GM12878 (cell line): ENCODE measurements at regions not wholly inside any gene's neighbourhood (a gene's known extent, or its start where the extent isn't known, plus 50 kb on each side); places are given as distances from the start of the nearest gene placed in this dataset.

Source experiments
- ATAC-seq: fragments of 200-7000 bp; cut with Tn5 transposase; 3 replicates; pipeline ENCODE4 v1.9.1; 2020; ENCODE audit warnings: mild to moderate bottlenecking, moderate library complexity
- BruUV-seq: library from RNA; stranded (reverse); fragments of 400-500 nt; replicated peaks from 2 replicates; lab custom pipeline; 2021; lab: Mats Ljungman, UMichigan
- CTCF ChIA-PET: fragments of 300-600 bp; sonication (Branson Sonifier 250); formaldehyde crosslinking; extraction: SDS; loops from one replicate; lab custom pipeline; 2021; ENCODE audit warnings: inconsistent platforms; lab: Yijun Ruan, JAX
- POLR2A ChIA-PET: fragments of 350-600 bp; formaldehyde crosslinking; extraction: SDS; loops from one replicate; lab custom pipeline; 2021; ENCODE audit warnings: inconsistent platforms; lab: Charles Lee
- RAD21 ChIA-PET: fragments of 300-600 bp; sonication (Branson Sonifier 250); formaldehyde crosslinking; loops from one replicate; lab custom pipeline; 2023; ENCODE audit warnings: antibody characterized with exemption; ENCODE audit not compliant: unreplicated experiment; lab: Charles Lee
- SMC1A ChIA-PET: fragments of 300-600 bp; sonication (Branson Sonifier 250); formaldehyde crosslinking; loops from one replicate; lab custom pipeline; 2023; ENCODE audit not compliant: unreplicated experiment, uncharacterized antibody; lab: Charles Lee
- DNase-seq: peaks from one replicate; pipeline ENCODE4 v3.0.0-alpha.2; 2011; ENCODE audit warnings: low read depth, low spot score
- FAIRE-seq: peaks from 3 replicates; lab custom pipeline; 2011; peaks lifted over from hg19 to GRCh38; lab: Jason Lieb, UNC
- H2AFZ ChIP-seq: 2 replicates; pipeline ENCODE4 v1.6.0; 2011; ENCODE audit warnings: low read depth, low read length, control low read depth; ENCODE audit not compliant: control insufficient read depth
- H3K27ac ChIP-seq: 2 replicates; pipeline ENCODE4 v1.5.1; 2011; ENCODE audit warnings: control low read depth; ENCODE audit not compliant: control insufficient read depth, insufficient read depth
- H3K27me3 ChIP-seq, 2 experiments: replicated peaks in 1 of 2; 2 replicates each; pipeline versions ENCODE4 v1.6.0 to v1.6.1; 2011; ENCODE audit warnings: low read length in 1 of 2; ENCODE audit not compliant: control insufficient read depth in 2 of 2, insufficient read depth in 2 of 2
- H3K36me3 ChIP-seq, 2 experiments: 2 replicates each; pipeline ENCODE4 v1.5.1; 2011; ENCODE audit warnings: low read length in 1 of 2; ENCODE audit not compliant: control insufficient read depth in 2 of 2, insufficient read depth in 2 of 2
- H3K4me1 ChIP-seq: 2 replicates; pipeline ENCODE4 v1.6.1; 2011; ENCODE audit warnings: mild to moderate bottlenecking, low read length, moderate library complexity, mixed read lengths; ENCODE audit not compliant: control insufficient read depth, insufficient read depth
- H3K4me2 ChIP-seq: 2 replicates; pipeline ENCODE4 v1.6.0; 2011; ENCODE audit warnings: control low read depth; ENCODE audit not compliant: control insufficient read depth, insufficient read depth
- H3K4me3 ChIP-seq: fragments of 200-600 bp; sonication (generic); 2 replicates; pipeline ENCODE4 v1.5.1; 2016
- H3K79me2 ChIP-seq: 2 replicates; pipeline ENCODE4 v1.6.0; 2011; ENCODE audit warnings: low read length; ENCODE audit not compliant: control insufficient read depth, insufficient read depth
- H3K9ac ChIP-seq: 2 replicates; pipeline ENCODE4 v1.8.0; 2011; ENCODE audit warnings: low read length, control low read depth, mixed read lengths; ENCODE audit not compliant: control insufficient read depth, insufficient read depth
- H3K9me3 ChIP-seq: replicated peaks from 3 replicates; pipeline ENCODE4 v1.5.1; 2011; ENCODE audit warnings: mild to moderate bottlenecking, low read length; ENCODE audit not compliant: control insufficient read depth, insufficient read depth
- H4K20me1 ChIP-seq: 2 replicates; pipeline ENCODE4 v1.6.0; 2011; ENCODE audit not compliant: control insufficient read depth, insufficient read depth
- CBX3 ChIP-seq: fragments of 200-600 bp; sonication (generic); IDR thresholded peaks from 2 replicates; pipeline ENCODE4 v1.6.1; 2016; ENCODE audit warnings: low read depth, borderline replicate concordance
- CTCF ChIP-seq, 3 experiments: IDR thresholded peaks in 2 of 3; conservative IDR thresholded peaks in 1 of 3; 2 replicates each; pipeline ENCODE4 v1.5.1; 2011; ENCODE audit warnings: low read depth in 3 of 3, low read length in 3 of 3, mild to moderate bottlenecking in 3 of 3, control low read depth in 2 of 3, moderate library complexity in 2 of 3, inconsistent platforms in 1 of 3, mixed read lengths in 1 of 3; ENCODE audit not compliant: control insufficient read depth in 2 of 3, insufficient read depth in 1 of 3; ENCODE audit errors: extremely low read depth in 1 of 3
- EP300 ChIP-seq, 2 experiments: fragments of 150-350 bp in 1 of 2; IDR thresholded peaks; 2 replicates each; pipeline ENCODE4 v1.6.1; 2011 to 2012; ENCODE audit warnings: low read depth in 2 of 2, low read length in 2 of 2, borderline replicate concordance in 1 of 2, improper control_type of control experiment in 1 of 2, inconsistent platforms in 1 of 2; ENCODE audit not compliant: control insufficient read depth in 1 of 2
- IRF3 ChIP-seq: fragments of 450-650 bp; IDR thresholded peaks from 2 replicates; pipeline ENCODE4 v1.6.1; 2014; ENCODE audit warnings: mild to moderate bottlenecking
- KDM1A ChIP-seq: fragments of 200-600 bp; sonication (generic); IDR thresholded peaks from 2 replicates; pipeline ENCODE4 v1.6.1; 2016; ENCODE audit warnings: borderline replicate concordance
- MEF2B ChIP-seq: fragments of 450-650 bp; IDR thresholded peaks from 2 replicates; pipeline ENCODE4 v1.6.1; 2018; ENCODE audit warnings: mild to moderate bottlenecking, moderate library complexity; ENCODE audit not compliant: partially characterized antibody, poor library complexity, severe bottlenecking
- NR2F1 ChIP-seq: fragments of 450-650 bp; conservative IDR thresholded peaks from 2 replicates; pipeline ENCODE4 v1.6.1; 2017; ENCODE audit warnings: mild to moderate bottlenecking
- STAT3 ChIP-seq: IDR thresholded peaks from 2 replicates; pipeline ENCODE4 v1.6.1; 2011; ENCODE audit warnings: low read depth, low read length, improper control_type of control experiment
- TARDBP ChIP-seq: IDR thresholded peaks from 2 replicates; pipeline ENCODE4 v1.6.1; 2016; ENCODE audit warnings: borderline replicate concordance
- TCF12 ChIP-seq: IDR thresholded peaks from 2 replicates; pipeline ENCODE4 v1.6.1; 2011; ENCODE audit warnings: low read depth, mild to moderate bottlenecking, low read length
- TCF7 ChIP-seq: IDR thresholded peaks from 2 replicates; pipeline ENCODE4 v1.6.1; 2014; ENCODE audit warnings: antibody characterized with exemption, borderline replicate concordance
- ZNF207 ChIP-seq: fragments of 450-650 bp; IDR thresholded peaks from 2 replicates; pipeline ENCODE4 v1.6.1; 2014; ENCODE audit warnings: antibody characterized with exemption, mild to moderate bottlenecking, borderline replicate concordance
- ZNF622 ChIP-seq: fragments of 450-650 bp; IDR thresholded peaks from 2 replicates; pipeline ENCODE4 v1.6.1; 2017; ENCODE audit warnings: mild to moderate bottlenecking, inconsistent platforms
- WGBS: methylation state at CpG from one replicate; pipeline ENCODE4 v1.1.6; 2016; ENCODE audit warnings: low lambda C conversion rate; ENCODE audit not compliant: insufficient replicate concordance, insufficient coverage; ENCODE audit errors: missing lambda C conversion rate; 5-methylcytosine and 5-hydroxymethylcytosine counted together
- in situ Hi-C: fragments of 300-500 bp; cut with MboI; formaldehyde crosslinking; loops from 9 replicates; pipeline ENCODE4 v1.14.3; 2018; ENCODE audit warnings: mixed read lengths
- intact Hi-C: fragments of 100-400 bp; cut with micrococcal nuclease; formaldehyde crosslinking; loops from one replicate; pipeline ENCODE4 v1.14.2; 2022; ENCODE audit not compliant: unreplicated experiment
- TF ChIP-seq, protein P1 (sequence below): fragments of 150-350 bp; IDR thresholded peaks from 2 replicates; pipeline ENCODE4 v1.6.1; 2014; ENCODE audit warnings: mild to moderate bottlenecking, low read depth, low read length
- TF ChIP-seq, protein P2 (sequence below): fragments of 450-650 bp; IDR thresholded peaks from 2 replicates; pipeline ENCODE4 v1.6.1; 2017; ENCODE audit warnings: mild to moderate bottlenecking

- WGBS = 2% methylated on average over 2 of the region's 2 CpGs
- ChIA-PET SMC1A (no interaction called here), RAD21 (no interaction called here), CTCF (no interaction called here), POLR2A (no interaction called here)
- H3K27ac ChIP-seq = no peak overlapping the region
- in situ Hi-C loops (no loop called here), intact Hi-C loops (no loop called here)
- H3K9ac ChIP-seq = no peak overlapping the region
- no peak overlapping the region for H2AFZ ChIP-seq
- no peaks in the 10 kb centered on the region for H3K36me3 ChIP-seq
- H3K79me2 ChIP-seq = no peaks in the 10 kb centered on the region
- no peaks in the 10 kb centered on the region for H3K4me1 ChIP-seq
- no peaks in the 10 kb centered on the region for H3K27me3 ChIP-seq
- no peak overlapping the region for H3K4me2 ChIP-seq
- no peaks in the 10 kb centered on the region for H4K20me1 ChIP-seq
- DNase-seq = no peak
- ATAC-seq = no peak
- BruUV-seq = no TSS peak
- H3K4me3 ChIP-seq = no peak overlapping the region
- no peak for FAIRE-seq
- no peak for TF ChIP-seq ZNF207
- TF ChIP-seq TCF7 = no peak
- TF ChIP-seq TCF12 = no peak
- TF ChIP-seq STAT3 = no peak
- no peak for TF ChIP-seq CTCF (IDR thresholded peaks at IDR 0.05 in 2 of 3, conservative IDR thresholded peaks at IDR 0.05 in 1 of 3; ENCODE audit: control insufficient read depth in 2 of 3, extremely low read depth in 1 of 3, insufficient read depth in 1 of 3, low read depth in 3 of 3, low read length in 3 of 3)
- no peak for TF ChIP-seq IRF3
- TF ChIP-seq CBX3 = no peak
- no peak for TF ChIP-seq MEF2B
- no peak for TF ChIP-seq ZNF622
- no peak for TF ChIP-seq TARDBP
- TF ChIP-seq, protein P1, sequence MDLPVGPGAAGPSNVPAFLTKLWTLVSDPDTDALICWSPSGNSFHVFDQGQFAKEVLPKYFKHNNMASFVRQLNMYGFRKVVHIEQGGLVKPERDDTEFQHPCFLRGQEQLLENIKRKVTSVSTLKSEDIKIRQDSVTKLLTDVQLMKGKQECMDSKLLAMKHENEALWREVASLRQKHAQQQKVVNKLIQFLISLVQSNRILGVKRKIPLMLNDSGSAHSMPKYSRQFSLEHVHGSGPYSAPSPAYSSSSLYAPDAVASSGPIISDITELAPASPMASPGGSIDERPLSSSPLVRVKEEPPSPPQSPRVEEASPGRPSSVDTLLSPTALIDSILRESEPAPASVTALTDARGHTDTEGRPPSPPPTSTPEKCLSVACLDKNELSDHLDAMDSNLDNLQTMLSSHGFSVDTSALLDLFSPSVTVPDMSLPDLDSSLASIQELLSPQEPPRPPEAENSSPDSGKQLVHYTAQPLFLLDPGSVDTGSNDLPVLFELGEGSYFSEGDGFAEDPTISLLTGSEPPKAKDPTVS = no peak
- no peak for TF ChIP-seq EP300 (IDR thresholded peaks at IDR 0.05; ENCODE audit: borderline replicate concordance in 1 of 2, control insufficient read depth in 1 of 2, low read depth in 2 of 2, low read length in 2 of 2)
- TF ChIP-seq, protein P2, sequence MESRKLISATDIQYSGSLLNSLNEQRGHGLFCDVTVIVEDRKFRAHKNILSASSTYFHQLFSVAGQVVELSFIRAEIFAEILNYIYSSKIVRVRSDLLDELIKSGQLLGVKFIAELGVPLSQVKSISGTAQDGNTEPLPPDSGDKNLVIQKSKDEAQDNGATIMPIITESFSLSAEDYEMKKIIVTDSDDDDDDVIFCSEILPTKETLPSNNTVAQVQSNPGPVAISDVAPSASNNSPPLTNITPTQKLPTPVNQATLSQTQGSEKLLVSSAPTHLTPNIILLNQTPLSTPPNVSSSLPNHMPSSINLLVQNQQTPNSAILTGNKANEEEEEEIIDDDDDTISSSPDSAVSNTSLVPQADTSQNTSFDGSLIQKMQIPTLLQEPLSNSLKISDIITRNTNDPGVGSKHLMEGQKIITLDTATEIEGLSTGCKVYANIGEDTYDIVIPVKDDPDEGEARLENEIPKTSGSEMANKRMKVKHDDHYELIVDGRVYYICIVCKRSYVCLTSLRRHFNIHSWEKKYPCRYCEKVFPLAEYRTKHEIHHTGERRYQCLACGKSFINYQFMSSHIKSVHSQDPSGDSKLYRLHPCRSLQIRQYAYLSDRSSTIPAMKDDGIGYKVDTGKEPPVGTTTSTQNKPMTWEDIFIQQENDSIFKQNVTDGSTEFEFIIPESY = no peak
- TF ChIP-seq NR2F1 = no peak
- TF ChIP-seq KDM1A = no peak
- H3K9me3 ChIP-seq = no peaks in the 10 kb centered on the region
Observed at GRCh38 chr4:108244606-108245005, 75.9 kb upstream of the LEF1 start.
